ENCODE measurements at regions not wholly inside any gene's neighbourhood (a gene's known extent, or its start where the extent isn't known, plus 50 kb on each side); places are given as distances from the start of the nearest gene placed in this dataset.

DNA sequence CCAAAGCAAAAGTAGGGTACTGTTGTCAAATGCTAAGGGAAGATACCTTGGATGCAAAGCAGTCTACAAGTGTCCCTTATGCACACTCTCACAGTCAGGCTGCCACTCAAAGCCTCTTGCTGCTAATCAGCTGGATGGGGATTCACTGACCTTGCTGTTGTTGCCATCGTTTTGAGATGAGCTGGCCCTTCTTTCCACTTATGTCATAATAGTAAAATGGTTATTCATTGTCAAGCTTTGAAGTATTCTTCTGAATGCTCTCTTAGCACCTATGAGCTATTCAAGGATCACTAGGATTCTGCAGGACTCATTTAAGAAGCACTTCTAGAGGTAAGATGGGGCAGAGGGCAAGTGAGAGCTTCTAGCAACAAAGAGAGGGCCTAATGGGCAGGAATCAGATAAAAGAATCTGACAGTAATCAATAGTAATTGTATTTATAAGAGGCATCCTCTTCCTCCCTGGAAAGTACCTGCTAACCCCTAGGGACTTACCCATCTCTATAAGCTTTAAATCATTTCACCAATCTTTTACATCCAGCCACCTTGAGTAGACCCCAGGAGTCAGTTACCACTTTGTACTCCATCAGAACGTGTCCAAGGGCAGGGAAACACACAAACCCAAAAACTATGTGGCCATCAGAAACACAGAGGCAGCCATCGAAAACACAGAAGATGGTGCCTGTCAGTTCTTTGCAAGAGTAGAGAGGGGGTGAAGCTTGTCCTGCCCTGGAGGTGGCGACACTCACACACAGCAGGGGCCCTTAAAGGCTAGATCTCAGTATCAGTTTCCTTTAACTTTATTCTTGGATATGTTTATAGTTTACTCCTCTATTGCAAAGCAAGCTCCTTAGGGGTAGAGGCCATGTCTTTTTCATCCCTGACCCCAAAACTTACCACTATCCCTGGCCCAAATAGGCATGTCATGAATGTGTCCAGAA is 103.7 kb upstream of the NFIA start:
- TF ChIP-seq, protein P1, sequence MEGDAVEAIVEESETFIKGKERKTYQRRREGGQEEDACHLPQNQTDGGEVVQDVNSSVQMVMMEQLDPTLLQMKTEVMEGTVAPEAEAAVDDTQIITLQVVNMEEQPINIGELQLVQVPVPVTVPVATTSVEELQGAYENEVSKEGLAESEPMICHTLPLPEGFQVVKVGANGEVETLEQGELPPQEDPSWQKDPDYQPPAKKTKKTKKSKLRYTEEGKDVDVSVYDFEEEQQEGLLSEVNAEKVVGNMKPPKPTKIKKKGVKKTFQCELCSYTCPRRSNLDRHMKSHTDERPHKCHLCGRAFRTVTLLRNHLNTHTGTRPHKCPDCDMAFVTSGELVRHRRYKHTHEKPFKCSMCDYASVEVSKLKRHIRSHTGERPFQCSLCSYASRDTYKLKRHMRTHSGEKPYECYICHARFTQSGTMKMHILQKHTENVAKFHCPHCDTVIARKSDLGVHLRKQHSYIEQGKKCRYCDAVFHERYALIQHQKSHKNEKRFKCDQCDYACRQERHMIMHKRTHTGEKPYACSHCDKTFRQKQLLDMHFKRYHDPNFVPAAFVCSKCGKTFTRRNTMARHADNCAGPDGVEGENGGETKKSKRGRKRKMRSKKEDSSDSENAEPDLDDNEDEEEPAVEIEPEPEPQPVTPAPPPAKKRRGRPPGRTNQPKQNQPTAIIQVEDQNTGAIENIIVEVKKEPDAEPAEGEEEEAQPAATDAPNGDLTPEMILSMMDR (IDR thresholded peaks at IDR 0.05): peak; percentile 19 to 53 (median 35)
- no peak for TF ChIP-seq POLR2A (IDR thresholded peaks at IDR 0.05)
